Mesodermal cell (in vitro differentiated cells): ENCODE measurements at regions not wholly inside any gene's neighbourhood (a gene's known extent, or its start where the extent isn't known, plus 50 kb on each side); places are given as distances from the start of the nearest gene placed in this dataset.
"Not testable (repeated sequence)": the region's sequence is repeated elsewhere in the genome, so short reads cannot be mapped to it uniquely, and the experiment has no call there.

Experiments used
- H3K27ac ChIP-seq: 2 replicates; pipeline ENCODE4 v1.7.0; 2013; ENCODE audit warnings: mild to moderate bottlenecking, low read depth, low read length, moderate library complexity; ENCODE audit not compliant: severe bottlenecking
- H3K36me3 ChIP-seq: 2 replicates; pipeline ENCODE4 v1.7.1; 2013; ENCODE audit warnings: mild to moderate bottlenecking, low read length, moderate library complexity; ENCODE audit not compliant: control insufficient read depth, insufficient read depth
- H3K4me1 ChIP-seq: one replicate; pipeline ENCODE4 v1.7.1; 2013; ENCODE audit warnings: mild to moderate bottlenecking, low read length; ENCODE audit not compliant: insufficient read depth, control insufficient read depth, poor library complexity, severe bottlenecking
- H3K4me3 ChIP-seq: 2 replicates; pipeline ENCODE4 v1.7.0; 2013; ENCODE audit warnings: low read length, control low read depth, mild to moderate bottlenecking; ENCODE audit not compliant: insufficient read depth, poor library complexity, severe bottlenecking; ENCODE audit errors: extremely low read depth
- H3K9me3 ChIP-seq: 2 replicates; pipeline ENCODE4 v1.7.1; 2013; ENCODE audit warnings: mild to moderate bottlenecking, low read length, moderate library complexity; ENCODE audit not compliant: control insufficient read depth
- WGBS, 2 experiments: methylation state at CpG; one replicate each; pipeline ENCODE4 v1.1.5; 2013; ENCODE audit warnings: missing lambda C conversion rate in 2 of 2; ENCODE audit not compliant: insufficient coverage in 2 of 2; 5-methylcytosine and 5-hydroxymethylcytosine counted together

DNA sequence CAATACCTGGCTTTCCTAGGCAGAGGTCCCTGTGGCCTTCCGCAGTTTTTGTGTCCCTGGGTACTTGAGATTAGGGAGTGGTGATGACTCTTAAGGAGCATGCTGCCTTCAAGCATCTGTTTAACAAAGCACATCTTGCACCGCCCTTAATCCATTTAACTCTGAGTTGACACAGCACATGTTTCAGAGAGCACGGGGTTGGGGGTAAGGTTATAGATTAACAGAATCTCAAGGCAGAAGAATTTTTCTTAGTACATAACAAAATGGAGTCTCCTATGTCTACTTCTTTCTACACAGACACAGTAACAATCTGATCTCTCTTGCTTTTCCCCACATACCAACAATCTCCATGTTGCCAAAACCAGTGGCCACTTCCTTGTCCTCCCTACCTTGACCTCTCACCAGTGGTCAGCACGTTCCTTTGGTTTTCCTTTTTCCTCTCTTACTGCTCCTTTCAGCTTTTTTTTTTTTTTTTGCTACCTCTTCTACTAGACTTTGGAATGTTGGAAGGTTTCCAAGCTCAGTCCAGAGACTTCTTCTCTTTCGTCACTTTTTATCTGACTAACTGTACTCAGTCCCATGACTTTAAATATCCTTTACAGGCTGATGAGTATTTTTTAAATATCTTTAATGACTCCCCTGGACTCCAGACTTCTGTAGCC is 395.3 kb downstream of the ATP23 start:
- not testable (repeated sequence) for H3K4me3 ChIP-seq, H3K36me3 ChIP-seq, H3K27ac ChIP-seq, H3K9me3 ChIP-seq, H3K4me1 ChIP-seq
- 80 to 86% methylated on average over 1 of the region's 5 CpGs for WGBS, 2 experiments

GRCh38 chr12:58337539-58337938 is 396.2 kb downstream of the ATP23 start:
- not testable (repeated sequence) for H3K4me3 ChIP-seq, H3K9me3 ChIP-seq, H3K36me3 ChIP-seq, H3K27ac ChIP-seq, H3K4me1 ChIP-seq
- WGBS, 2 experiments = 81 to 100% methylated on average over 1 to 3 of the region's 3 CpGs

- Histone ChIP-seq H3K4me1 (no peaks in the 10 kb centered on the region), H3K27ac (no peak overlapping the region), H3K4me3 (no peak overlapping the region), H3K9me3 (no peaks in the 10 kb centered on the region), H3K36me3 (no peaks in the 10 kb centered on the region)
- no CpG with 5 or more reads among the region's 2 CpGs for WGBS, 2 experiments
Measured at GRCh38 chr12:58341791-58342190, 400.4 kb downstream of the ATP23 start.

- no peaks in the 10 kb centered on the region for H3K4me1 ChIP-seq
- H3K9me3 ChIP-seq = no peaks in the 10 kb centered on the region
- H3K36me3 ChIP-seq = no peaks in the 10 kb centered on the region
- H3K27ac ChIP-seq = no peak overlapping the region
- H3K4me3 ChIP-seq = no peak overlapping the region
- WGBS, 2 experiments = 90 to 100% methylated on average over 1 to 2 of the region's 3 CpGs
Measured at GRCh38 chr12:58342736-58343135, 401.4 kb downstream of the ATP23 start.

- Histone ChIP-seq H3K4me3 (no peak overlapping the region), H3K4me1 (no peaks in the 10 kb centered on the region), H3K27ac (no peak overlapping the region), H3K36me3 (no peaks in the 10 kb centered on the region), H3K9me3 (no peaks in the 10 kb centered on the region)
- WGBS, 2 experiments = 0% methylated on average over 2 of the region's 7 CpGs; no CpG with 5 or more reads in 1 of the 2 experiments
Measured at GRCh38 chr12:58346032-58346632, 404.8 kb downstream of the ATP23 start.

- Histone ChIP-seq H3K36me3 (no peaks in the 10 kb centered on the region), H3K27ac (no peak overlapping the region), H3K9me3 (no peaks in the 10 kb centered on the region), H3K4me3 (no peak overlapping the region), H3K4me1 (no peaks in the 10 kb centered on the region)
- WGBS, 2 experiments = 95 to 100% methylated on average over 1 to 2 of the region's 2 CpGs
Measured at GRCh38 chr12:58347188-58347587, 405.8 kb downstream of the ATP23 start.

DNA sequence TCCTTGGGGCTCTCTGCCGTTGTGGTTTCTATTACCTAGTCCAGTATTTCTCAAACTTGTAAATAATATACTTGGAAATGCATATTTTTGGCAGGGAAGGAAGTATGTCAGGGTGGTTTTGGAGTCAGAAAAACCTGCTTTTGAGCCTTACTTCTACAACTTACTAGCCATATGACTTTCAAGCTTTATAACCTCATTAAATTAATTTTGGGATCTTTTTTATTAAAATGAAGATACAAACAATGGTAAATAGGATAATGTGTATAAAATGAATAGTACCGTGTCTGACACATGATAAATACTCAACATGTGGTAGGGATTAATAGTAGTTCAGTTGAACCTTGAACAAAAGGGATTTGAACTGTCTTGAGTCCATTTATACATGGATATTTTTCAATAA is 406.3 kb downstream of the ATP23 start:
- H3K9me3 ChIP-seq = no peaks in the 10 kb centered on the region
- no peak overlapping the region for H3K4me3 ChIP-seq
- WGBS, 2 experiments = no CpG with 5 or more reads among the region's 2 CpGs
- no peaks in the 10 kb centered on the region for H3K4me1 ChIP-seq
- H3K36me3 ChIP-seq = no peaks in the 10 kb centered on the region
- no peak overlapping the region for H3K27ac ChIP-seq

DNA sequence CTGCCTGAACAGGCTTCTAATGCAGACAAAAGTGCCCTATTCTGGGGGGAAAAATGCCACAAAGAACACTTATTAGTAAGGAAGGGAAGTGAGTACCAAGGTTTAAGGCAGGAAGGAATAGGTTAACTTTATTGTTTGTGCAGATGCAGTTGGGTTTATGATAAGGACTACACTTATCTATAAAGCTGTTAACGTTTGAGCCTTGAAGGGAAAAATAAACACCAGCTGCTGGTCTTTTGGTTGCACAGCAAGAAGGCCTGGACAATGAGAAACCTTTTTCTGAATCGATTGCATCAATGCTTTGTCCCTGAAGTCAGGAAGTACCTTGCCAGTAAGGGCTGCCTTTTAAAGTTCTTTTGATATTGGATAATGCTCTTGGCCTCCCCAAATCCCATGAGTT is 407.8 kb downstream of the ATP23 start:
- Histone ChIP-seq H3K27ac (no peak overlapping the region), H3K4me1 (no peaks in the 10 kb centered on the region), H3K36me3 (no peaks in the 10 kb centered on the region), H3K4me3 (no peak overlapping the region), H3K9me3 (no peaks in the 10 kb centered on the region)
- 72 to 75% methylated on average over 2 of the region's 2 CpGs for WGBS, 2 experiments

DNA sequence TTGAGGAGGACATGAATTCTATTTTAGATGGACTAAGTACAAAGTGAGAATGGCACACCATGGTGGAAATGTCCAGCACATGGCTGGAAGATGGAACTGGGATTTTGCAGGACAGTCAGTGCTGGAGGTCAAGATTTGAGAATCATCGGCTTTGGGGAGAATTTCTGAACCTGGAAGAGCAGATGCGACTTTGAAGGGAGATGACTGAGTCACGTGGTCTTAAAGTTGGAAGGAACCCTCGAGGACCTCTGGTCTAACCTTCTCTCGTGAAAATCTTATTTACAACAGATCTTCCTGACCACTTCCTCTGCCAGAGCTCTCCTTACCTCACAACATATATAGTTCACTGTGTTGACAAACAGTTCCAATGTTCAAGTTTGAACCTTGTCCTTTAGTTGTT is 415.4 kb downstream of the ATP23 start:
- Histone ChIP-seq H3K36me3 (no peaks in the 10 kb centered on the region), H3K9me3 (peaks cover 5% of the 10 kb centered on the region), H3K4me3 (no peak overlapping the region), H3K27ac (no peak overlapping the region), H3K4me1 (no peaks in the 10 kb centered on the region)
- 87 to 98% methylated on average over 5 of the region's 5 CpGs for WGBS, 2 experiments

DNA sequence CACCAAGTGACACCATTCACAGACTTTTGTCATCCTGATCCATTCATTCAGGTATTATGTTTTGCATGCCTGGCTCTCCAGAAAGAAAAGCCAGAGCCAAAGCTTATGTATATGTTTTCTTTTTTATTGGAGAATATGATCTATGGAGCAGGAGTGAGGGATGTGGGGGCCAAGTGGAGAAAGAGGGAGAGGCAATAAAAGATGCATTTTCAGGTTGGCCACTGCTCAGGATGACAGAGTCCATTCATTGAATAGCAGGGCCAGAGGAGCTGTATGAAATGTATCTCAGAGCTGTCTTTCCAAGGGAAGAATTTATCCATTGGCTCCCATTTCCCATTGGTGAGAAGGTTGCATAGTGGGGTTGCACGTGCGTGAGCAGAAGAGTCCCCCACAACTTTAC is 416.1 kb downstream of the ATP23 start:
- H3K36me3 ChIP-seq = no peaks in the 10 kb centered on the region
- no peaks in the 10 kb centered on the region for H3K4me1 ChIP-seq
- no peak overlapping the region for H3K4me3 ChIP-seq
- H3K9me3 ChIP-seq = peaks cover 5% of the 10 kb centered on the region
- no peak overlapping the region for H3K27ac ChIP-seq
- 60% methylated on average over 2 of the region's 2 CpGs; no CpG with 5 or more reads in 1 of the 2 experiments for WGBS, 2 experiments

DNA sequence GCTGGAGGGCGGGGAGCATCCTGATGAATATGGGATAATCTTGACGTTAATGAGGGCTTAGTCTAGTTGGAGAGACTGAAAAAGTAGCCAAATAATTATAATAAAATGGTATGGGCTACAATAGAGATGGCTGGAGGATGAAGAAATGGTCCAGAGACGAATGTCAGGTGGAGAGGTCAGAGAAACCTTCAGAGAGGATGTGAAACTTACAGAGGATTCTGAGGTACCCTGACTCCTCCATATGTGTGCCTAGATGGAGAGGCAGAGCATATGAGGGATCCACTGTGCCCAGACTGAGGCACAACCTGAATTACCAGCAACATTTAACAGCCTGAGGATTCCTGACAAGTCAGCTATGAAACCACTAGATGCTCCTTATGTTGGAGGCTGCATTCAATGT is 417.0 kb downstream of the ATP23 start:
- Histone ChIP-seq H3K4me1 (no peaks in the 10 kb centered on the region), H3K27ac (no peak overlapping the region), H3K4me3 (no peak overlapping the region), H3K36me3 (no peaks in the 10 kb centered on the region), H3K9me3 (peaks cover 5% of the 10 kb centered on the region)
- WGBS, 2 experiments = 86 to 89% methylated on average over 2 to 3 of the region's 3 CpGs
